H1 (cell line): ENCODE measurements at regions not wholly inside any gene's neighbourhood (a gene's known extent, or its start where the extent isn't known, plus 50 kb on each side); places are given as distances from the start of the nearest gene placed in this dataset.

ENCODE experiments used
- ATF3 ChIP-seq: IDR thresholded peaks from 2 replicates; pipeline ENCODE4 v1.6.1; 2011; ENCODE audit warnings: low read depth, mild to moderate bottlenecking, low read length; ENCODE audit not compliant: insufficient read depth
- RFX5 ChIP-seq: IDR thresholded peaks from 2 replicates; pipeline ENCODE4 v1.6.1; 2011; ENCODE audit warnings: low read depth, low read length, improper control_type of control experiment, borderline replicate concordance
- TAF7 ChIP-seq: optimal IDR thresholded peaks from 2 replicates; pipeline ENCODE3; 2011; ENCODE audit warnings: low read depth, mild to moderate bottlenecking, inconsistent platforms, low read length, moderate library complexity, borderline replicate concordance

- TF ChIP-seq TAF7 (no peak), ATF3 (no peak), RFX5 (no peak)
Measured at GRCh38 chr7:50940621-50941020, 157.9 kb upstream of the GRB10 start (continued).
